ENCODE measurements at regions not wholly inside any gene's neighbourhood (a gene's known extent, or its start where the extent isn't known, plus 50 kb on each side); places are given as distances from the start of the nearest gene placed in this dataset.
"Not testable (repeated sequence)": the region's sequence is repeated elsewhere in the genome, so short reads cannot be mapped to it uniquely, and the experiment has no call there.

- no peaks in the 10 kb centered on the region for H3K9me3 ChIP-seq
- DNase-seq (ENCODE audit: low spot score in 2 of 2) = no peak
- no peaks in the 10 kb centered on the region for H3K4me1 ChIP-seq
- no peaks in the 10 kb centered on the region for H3K36me3 ChIP-seq (replicated peaks)
- H3K27me3 ChIP-seq (ENCODE audit: low read depth) = no peaks in the 10 kb centered on the region
- in situ Hi-C loops (cut with MboI; ENCODE audit: low sequenced_read_pairs) = no loop called here
- no peak overlapping the region for H3K4me3 ChIP-seq
Measured at GRCh38 chr1:119191325-119191724, 50.9 kb upstream of the WARS2 start.

GRCh38 chr1:119204197-119204960 lies 63.9 kb upstream of the WARS2 start:
- DNase-seq (ENCODE audit: low spot score in 2 of 2) = no peak
- in situ Hi-C loops (cut with MboI; ENCODE audit: low sequenced_read_pairs) = no loop called here
- Histone ChIP-seq H3K4me1 (no peaks in the 10 kb centered on the region), H3K4me3 (no peak overlapping the region), H3K36me3 (replicated peaks) (no peaks in the 10 kb centered on the region), H3K27me3 (ENCODE audit: low read depth) (no peaks in the 10 kb centered on the region), H3K9me3 (no peaks in the 10 kb centered on the region)

- H3K9me3 ChIP-seq = no peaks in the 10 kb centered on the region
- DNase-seq (ENCODE audit: low spot score in 2 of 2) = no peak
- H3K36me3 ChIP-seq (replicated peaks) = no peaks in the 10 kb centered on the region
- H3K4me1 ChIP-seq = no peaks in the 10 kb centered on the region
- H3K4me3 ChIP-seq = no peak overlapping the region
- in situ Hi-C loops (cut with MboI; ENCODE audit: low sequenced_read_pairs) = no loop called here
- no peaks in the 10 kb centered on the region for H3K27me3 ChIP-seq (ENCODE audit: low read depth)
Measured at GRCh38 chr1:119204961-119205357, 64.5 kb upstream of the WARS2 start.

- in situ Hi-C loops (cut with MboI; ENCODE audit: low sequenced_read_pairs) = no loop called here
- H3K9me3 ChIP-seq = no peaks in the 10 kb centered on the region
- DNase-seq (ENCODE audit: low spot score in 2 of 2) = no peak
- H3K36me3 ChIP-seq (replicated peaks) = no peaks in the 10 kb centered on the region
- no peaks in the 10 kb centered on the region for H3K27me3 ChIP-seq (ENCODE audit: low read depth)
- no peaks in the 10 kb centered on the region for H3K4me1 ChIP-seq
- no peak overlapping the region for H3K4me3 ChIP-seq
Measured at GRCh38 chr1:119209061-119209460, 68.6 kb upstream of the WARS2 start.

- DNase-seq (ENCODE audit: low spot score in 2 of 2) = no peak
- in situ Hi-C loops (cut with MboI; ENCODE audit: low sequenced_read_pairs) = no loop called here
- Histone ChIP-seq H3K36me3 (replicated peaks) (no peaks in the 10 kb centered on the region), H3K27me3 (ENCODE audit: low read depth) (no peaks in the 10 kb centered on the region), H3K9me3 (no peaks in the 10 kb centered on the region), H3K4me1 (no peaks in the 10 kb centered on the region), H3K4me3 (no peak overlapping the region)
Measured at GRCh38 chr1:119209596-119210295, 69.3 kb upstream of the WARS2 start.

GRCh38 chr1:119210296-119210649 lies 69.8 kb upstream of the WARS2 start:
- H3K36me3 ChIP-seq (replicated peaks) = no peaks in the 10 kb centered on the region
- no peaks in the 10 kb centered on the region for H3K9me3 ChIP-seq
- no peak for DNase-seq (ENCODE audit: low spot score in 2 of 2)
- no peak overlapping the region for H3K4me3 ChIP-seq
- in situ Hi-C loops (cut with MboI; ENCODE audit: low sequenced_read_pairs) = no loop called here
- H3K27me3 ChIP-seq (ENCODE audit: low read depth) = no peaks in the 10 kb centered on the region
- no peaks in the 10 kb centered on the region for H3K4me1 ChIP-seq

- H3K36me3 ChIP-seq (replicated peaks); H3K9me3 ChIP-seq; in situ Hi-C loops (cut with MboI; ENCODE audit: low sequenced_read_pairs); DNase-seq (ENCODE audit: low spot score in 2 of 2); H3K27me3 ChIP-seq (ENCODE audit: low read depth); H3K4me3 ChIP-seq; H3K4me1 ChIP-seq: not testable (repeated sequence)
Measured at GRCh38 chr1:119213213-119213612, 72.8 kb upstream of the WARS2 start.

- H3K4me1 ChIP-seq; H3K36me3 ChIP-seq (replicated peaks); in situ Hi-C loops (cut with MboI; ENCODE audit: low sequenced_read_pairs); H3K27me3 ChIP-seq (ENCODE audit: low read depth); DNase-seq (ENCODE audit: low spot score in 2 of 2); H3K4me3 ChIP-seq; H3K9me3 ChIP-seq: not testable (repeated sequence)
Measured at GRCh38 chr1:119214961-119215360, 74.5 kb upstream of the WARS2 start.

GRCh38 chr1:119217309-119217828 lies 76.9 kb upstream of the WARS2 start:
- Histone ChIP-seq H3K27me3 (ENCODE audit: low read depth) (no peaks in the 10 kb centered on the region), H3K4me3 (no peak overlapping the region), H3K4me1 (no peaks in the 10 kb centered on the region), H3K9me3 (no peaks in the 10 kb centered on the region), H3K36me3 (replicated peaks) (no peaks in the 10 kb centered on the region)
- DNase-seq (ENCODE audit: low spot score in 2 of 2) = no peak
- in situ Hi-C loops (cut with MboI; ENCODE audit: low sequenced_read_pairs) = no loop called here

- Histone ChIP-seq H3K9me3 (no peaks in the 10 kb centered on the region), H3K36me3 (replicated peaks) (no peaks in the 10 kb centered on the region), H3K4me1 (no peaks in the 10 kb centered on the region), H3K27me3 (ENCODE audit: low read depth) (no peaks in the 10 kb centered on the region), H3K4me3 (no peak overlapping the region)
- in situ Hi-C loops (cut with MboI; ENCODE audit: low sequenced_read_pairs) = no loop called here
- no peak for DNase-seq (ENCODE audit: low spot score in 2 of 2)
Measured at GRCh38 chr1:119219711-119220110, 79.3 kb upstream of the WARS2 start.

- DNase-seq (ENCODE audit: low spot score in 2 of 2) = no peak
- Histone ChIP-seq H3K27me3 (ENCODE audit: low read depth) (no peaks in the 10 kb centered on the region), H3K36me3 (replicated peaks) (no peaks in the 10 kb centered on the region), H3K4me1 (no peaks in the 10 kb centered on the region), H3K9me3 (no peaks in the 10 kb centered on the region), H3K4me3 (no peak overlapping the region)
- in situ Hi-C loops (cut with MboI; ENCODE audit: low sequenced_read_pairs) = no loop called here
Measured at GRCh38 chr1:119220991-119221390, 80.5 kb upstream of the WARS2 start.

GRCh38 chr1:119222271-119222670 lies 81.8 kb upstream of the WARS2 start:
- H3K36me3 ChIP-seq (replicated peaks) = no peaks in the 10 kb centered on the region
- DNase-seq (ENCODE audit: low spot score in 2 of 2) = no peak
- in situ Hi-C loops (cut with MboI; ENCODE audit: low sequenced_read_pairs) = no loop called here
- no peaks in the 10 kb centered on the region for H3K9me3 ChIP-seq
- no peak overlapping the region for H3K4me3 ChIP-seq
- no peaks in the 10 kb centered on the region for H3K27me3 ChIP-seq (ENCODE audit: low read depth)
- peaks cover 1% of the 10 kb centered on the region; the same call in 1 of the 2 replicates for H3K4me1 ChIP-seq

GRCh38 chr1:119225265-119225664 lies 84.8 kb upstream of the WARS2 start:
- DNase-seq (ENCODE audit: low spot score in 2 of 2) = no peak
- H3K36me3 ChIP-seq (replicated peaks) = no peaks in the 10 kb centered on the region
- no peaks in the 10 kb centered on the region for H3K27me3 ChIP-seq (ENCODE audit: low read depth)
- H3K4me1 ChIP-seq = peaks cover 11% of the 10 kb centered on the region
- in situ Hi-C loops (cut with MboI; ENCODE audit: low sequenced_read_pairs) = no loop called here
- no peak overlapping the region for H3K4me3 ChIP-seq
- H3K9me3 ChIP-seq = no peaks in the 10 kb centered on the region

GRCh38 chr1:119225831-119226230 lies 85.4 kb upstream of the WARS2 start:
- no peak for DNase-seq (ENCODE audit: low spot score in 2 of 2)
- in situ Hi-C loops (cut with MboI; ENCODE audit: low sequenced_read_pairs) = no loop called here
- Histone ChIP-seq H3K4me1 (peaks cover 11% of the 10 kb centered on the region), H3K4me3 (no peak overlapping the region), H3K9me3 (no peaks in the 10 kb centered on the region), H3K27me3 (ENCODE audit: low read depth) (no peaks in the 10 kb centered on the region), H3K36me3 (replicated peaks) (no peaks in the 10 kb centered on the region)

Measured in HAP-1 (cell line).